H1 (cell line): ENCODE measurements at regions not wholly inside any gene's neighbourhood (a gene's known extent, or its start where the extent isn't known, plus 50 kb on each side); places are given as distances from the start of the nearest gene placed in this dataset.

Source experiments
- POU5F1 ChIP-seq: IDR thresholded peaks from 2 replicates; pipeline ENCODE4 v1.6.1; 2011; ENCODE audit warnings: low read depth, mild to moderate bottlenecking, low read length, moderate library complexity
- RXRA ChIP-seq: IDR thresholded peaks from 2 replicates; pipeline ENCODE4 v1.6.1; 2011; ENCODE audit warnings: low read depth, mild to moderate bottlenecking, low read length, moderate library complexity; ENCODE audit not compliant: insufficient read depth
- SUZ12 ChIP-seq: fragments of 200-600 bp; sonication (generic); IDR thresholded peaks from 2 replicates; pipeline ENCODE4 v1.6.1; 2012; ENCODE audit warnings: mild to moderate bottlenecking, inconsistent platforms, low read length, moderate library complexity, mixed read lengths

GRCh38 chr3:167012691-167013090, 367.4 kb downstream of the ZBBX start (continued):
- TF ChIP-seq RXRA, result no peak
- TF ChIP-seq SUZ12, result no peak
- no peak for TF ChIP-seq POU5F1
